HG03354 (cell line): ENCODE measurements at regions not wholly inside any gene's neighbourhood (a gene's known extent, or its start where the extent isn't known, plus 50 kb on each side); places are given as distances from the start of the nearest gene placed in this dataset.
"Not testable (repeated sequence)": the region's sequence is repeated elsewhere in the genome, so short reads cannot be mapped to it uniquely, and the experiment has no call there.

ENCODE experiments used
- ATAC-seq: cut with Tn5 transposase; IDR thresholded peaks from one replicate; pipeline ENCODE4 v1.9.1; 2021; ENCODE audit warnings: mild to moderate bottlenecking; ENCODE audit not compliant: unreplicated experiment, poor library complexity, severe bottlenecking

GRCh38 chr2:241956521-241957110, 87.1 kb downstream of the RTP5 start:
- ATAC-seq = no peak

- ATAC-seq = no peak
Measured at GRCh38 chr2:241957276-241957675, 87.7 kb downstream of the RTP5 start.

GRCh38 chr2:241958818-241959545, 89.5 kb downstream of the RTP5 start:
- ATAC-seq = no peak

- ATAC-seq = no peak
Measured at GRCh38 chr2:241959751-241960269, 90.3 kb downstream of the RTP5 start.

- no peak for ATAC-seq
Measured at GRCh38 chr2:241961454-241961853, 91.9 kb downstream of the RTP5 start.

- ATAC-seq = no peak
Measured at GRCh38 chr2:241964133-241964532, 94.6 kb downstream of the RTP5 start.

- peak; percentile 90 for ATAC-seq
Measured at GRCh38 chr2:241965931-241966412, 96.4 kb downstream of the RTP5 start.

DNA sequence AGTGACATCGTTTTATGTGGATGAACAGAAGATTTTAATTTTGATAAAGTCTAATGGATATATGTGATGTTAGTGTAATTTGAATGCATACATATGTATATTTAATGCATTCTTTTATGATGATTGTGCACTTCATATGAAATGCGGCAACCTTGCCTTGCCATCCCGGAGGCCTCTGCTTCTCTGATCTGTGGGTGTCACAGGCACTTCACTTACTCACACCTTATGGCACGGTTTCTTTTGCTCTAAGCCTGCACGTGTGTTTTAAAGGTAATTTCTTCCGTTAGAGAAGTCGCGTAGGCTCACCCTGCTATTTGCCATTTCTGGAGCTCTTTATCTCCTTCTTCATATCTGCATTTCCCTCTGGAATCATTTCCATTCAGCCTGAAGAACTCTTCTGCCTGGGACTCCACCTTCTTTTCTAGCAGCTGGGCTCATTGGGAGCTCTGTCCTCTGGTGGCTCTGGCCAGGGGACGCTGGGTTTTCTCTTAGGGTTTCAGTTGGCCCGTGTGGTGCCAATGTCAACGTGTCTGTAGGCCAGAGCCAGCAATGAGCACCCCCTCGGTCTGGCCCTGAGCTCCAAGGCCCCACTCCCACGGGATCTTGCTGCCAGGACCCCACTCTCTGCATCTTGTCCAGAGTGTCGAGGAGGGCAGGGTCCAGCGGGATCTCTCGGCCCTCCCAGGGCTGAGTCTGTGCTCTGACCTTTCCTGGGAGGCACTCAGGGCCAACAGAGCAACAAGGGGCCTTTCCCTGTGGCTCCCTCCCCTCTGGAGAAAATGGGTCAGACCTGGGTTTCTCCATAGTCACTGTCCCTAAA, 97.3 kb downstream of the RTP5 start:
- ATAC-seq = no peak

- no peak for ATAC-seq
Measured at GRCh38 chr2:241967467-241968144, 98.1 kb downstream of the RTP5 start.

DNA sequence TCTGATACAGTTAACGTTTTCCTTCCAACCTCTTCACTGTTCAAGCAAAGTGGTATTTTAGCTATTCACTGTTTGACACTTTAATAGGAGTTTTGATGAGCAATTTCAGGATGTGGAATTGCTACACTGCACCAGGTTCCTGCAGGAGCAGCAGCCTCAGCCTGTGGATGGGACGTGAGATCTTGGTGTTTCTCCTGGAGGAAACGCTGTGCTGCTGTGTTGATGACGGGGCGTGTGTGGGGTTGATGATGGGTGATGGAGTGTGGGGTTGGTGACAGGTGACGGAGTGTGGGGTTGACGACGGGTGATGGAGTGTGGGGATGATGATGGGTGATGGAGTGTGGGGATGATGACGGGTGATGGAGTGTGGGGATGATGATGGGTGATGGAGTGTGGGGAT, 98.9 kb downstream of the RTP5 start:
- ATAC-seq = no peak

GRCh38 chr2:241969182-241969581, 99.7 kb downstream of the RTP5 start:
- ATAC-seq = not testable (repeated sequence)

DNA sequence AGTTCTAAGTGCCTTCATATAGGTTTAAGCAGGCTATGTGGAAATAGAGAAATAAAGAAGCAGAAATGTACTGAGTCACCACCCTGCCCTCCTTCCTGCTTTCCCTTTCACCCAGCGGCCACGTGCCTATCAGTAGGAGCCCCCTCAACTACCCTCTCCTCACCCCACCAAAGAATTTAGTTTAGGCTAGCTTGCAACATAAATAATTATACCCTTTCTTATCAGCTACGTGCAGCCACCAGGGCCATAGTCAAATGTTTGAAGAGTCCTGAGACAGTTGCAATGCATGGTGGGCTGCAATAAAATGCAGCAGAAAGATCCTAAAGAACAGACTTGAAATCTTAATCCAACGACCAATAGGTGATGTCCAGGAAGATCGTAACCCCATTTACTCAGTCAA, 101.2 kb downstream of the RTP5 start:
- no peak for ATAC-seq

GRCh38 chr2:241974096-241974495, 104.6 kb downstream of the RTP5 start:
- no peak for ATAC-seq

GRCh38 chr2:241974851-241975592, 105.5 kb downstream of the RTP5 start:
- no peak for ATAC-seq

- ATAC-seq = no peak
Measured at GRCh38 chr2:241975593-241976284, 106.2 kb downstream of the RTP5 start.

DNA sequence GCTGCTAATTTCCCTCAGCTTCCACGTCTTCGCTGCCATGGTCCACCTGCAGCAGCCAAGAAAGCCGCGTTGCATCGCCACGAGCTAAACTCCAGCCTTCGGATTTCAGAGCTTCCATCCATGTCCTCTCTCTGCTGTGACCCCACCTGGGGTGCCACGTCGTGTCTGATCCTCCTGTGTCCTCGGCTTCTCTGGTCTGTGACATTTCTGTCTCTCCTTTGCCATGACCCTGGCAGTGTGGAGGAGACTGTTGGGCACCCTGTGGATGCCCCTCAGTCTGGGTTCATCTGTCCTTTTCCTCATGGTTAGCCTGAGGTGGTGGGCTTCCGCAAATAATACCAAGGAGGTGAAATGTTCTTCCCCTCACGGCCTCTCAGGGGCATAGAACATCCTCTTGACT, 106.8 kb downstream of the RTP5 start:
- no peak for ATAC-seq

- ATAC-seq = no peak
Measured at GRCh38 chr2:241977557-241978300, 108.2 kb downstream of the RTP5 start.

- no peak for ATAC-seq
Measured at GRCh38 chr2:241978670-241979069, 109.1 kb downstream of the RTP5 start.
